Right atrium auricular region (tissue), 2 donors: ENCODE measurements at regions not wholly inside any gene's neighbourhood (a gene's known extent, or its start where the extent isn't known, plus 50 kb on each side); places are given as distances from the start of the nearest gene placed in this dataset.
A peak's percentile ranks its signal among the peaks of the same experiment; 100 is the strongest.

ENCODE experiments used
- DNase-seq: peaks from one replicate; pipeline ENCODE4 v3.0.0-alpha.2; 2019; ENCODE audit warnings: low spot score
- H3K27ac ChIP-seq, 2 donors: fragments of 200-600 bp; sonication (generic); 1 replicate in 1 of 2; 2 replicates in 1 of 2; pipeline ENCODE4 v1.5.1; 2016 to 2019
- H3K27me3 ChIP-seq, 2 donors: fragments of 200-600 bp; sonication (generic); one replicate each; pipeline versions ENCODE4 v1.5.1 to v1.6.0; 2017 to 2019
- H3K36me3 ChIP-seq: fragments of 200-600 bp; sonication (generic); one replicate; pipeline ENCODE4 v1.5.1; 2016
- H3K4me1 ChIP-seq, 2 donors: fragments of 200-600 bp; sonication (generic); one replicate each; pipeline versions ENCODE4 v1.5.1 to v1.6.0; 2017 to 2019
- H3K4me3 ChIP-seq, 2 donors: fragments of 200-600 bp; sonication (generic); 1 replicate in 1 of 2; 2 replicates in 1 of 2; pipeline ENCODE4 v1.5.1; 2017 to 2019; ENCODE audit warnings: mild to moderate bottlenecking in 1 of 2, moderate library complexity in 1 of 2
- H3K9me3 ChIP-seq, 2 donors: fragments of 200-600 bp; sonication (generic); one replicate each; pipeline ENCODE4 v1.5.1; 2019
- TF ChIP-seq, protein P1 (sequence below), 2 donors: fragments of 200-600 bp; sonication (generic); IDR thresholded peaks; one replicate each; pipeline ENCODE4 v1.5.1; 2019; ENCODE audit warnings: antibody characterized with exemption in 2 of 2

DNA sequence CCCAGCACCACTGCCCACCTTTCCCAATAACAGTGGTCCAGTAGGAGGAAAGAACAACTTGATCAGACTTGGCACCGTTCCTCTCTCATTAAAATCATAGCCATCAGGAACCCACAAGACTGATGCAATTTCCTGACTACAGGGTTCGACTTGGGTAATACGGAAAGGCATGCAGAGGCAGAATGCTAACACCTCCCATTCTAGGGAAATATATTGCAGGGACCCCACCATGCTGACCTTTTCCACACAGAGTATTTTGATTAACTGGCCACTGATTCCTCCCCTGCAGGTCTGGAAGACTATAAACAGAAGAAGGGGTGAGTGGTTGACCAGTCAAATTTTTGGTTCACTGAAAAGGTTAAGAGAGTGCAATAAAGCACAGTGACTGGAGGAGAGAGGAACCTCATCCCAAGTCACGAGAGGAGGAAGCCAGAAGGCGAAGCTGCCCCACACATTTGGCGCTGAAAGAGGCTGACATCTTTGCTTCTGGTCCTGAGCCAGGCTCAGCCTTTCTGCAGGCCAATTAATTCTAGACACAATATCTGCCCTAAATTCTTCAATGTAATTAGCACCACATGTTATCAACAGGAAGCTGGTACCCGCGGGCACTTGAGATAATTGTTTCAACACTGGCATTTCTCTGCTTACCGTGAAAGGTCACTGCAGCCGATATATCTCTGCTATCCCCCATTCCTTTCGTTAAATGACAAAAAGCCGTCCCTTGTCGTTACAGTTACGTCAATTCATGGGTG, 64.7 kb upstream of the SPOCK1 start:
- TF ChIP-seq, protein P1, sequence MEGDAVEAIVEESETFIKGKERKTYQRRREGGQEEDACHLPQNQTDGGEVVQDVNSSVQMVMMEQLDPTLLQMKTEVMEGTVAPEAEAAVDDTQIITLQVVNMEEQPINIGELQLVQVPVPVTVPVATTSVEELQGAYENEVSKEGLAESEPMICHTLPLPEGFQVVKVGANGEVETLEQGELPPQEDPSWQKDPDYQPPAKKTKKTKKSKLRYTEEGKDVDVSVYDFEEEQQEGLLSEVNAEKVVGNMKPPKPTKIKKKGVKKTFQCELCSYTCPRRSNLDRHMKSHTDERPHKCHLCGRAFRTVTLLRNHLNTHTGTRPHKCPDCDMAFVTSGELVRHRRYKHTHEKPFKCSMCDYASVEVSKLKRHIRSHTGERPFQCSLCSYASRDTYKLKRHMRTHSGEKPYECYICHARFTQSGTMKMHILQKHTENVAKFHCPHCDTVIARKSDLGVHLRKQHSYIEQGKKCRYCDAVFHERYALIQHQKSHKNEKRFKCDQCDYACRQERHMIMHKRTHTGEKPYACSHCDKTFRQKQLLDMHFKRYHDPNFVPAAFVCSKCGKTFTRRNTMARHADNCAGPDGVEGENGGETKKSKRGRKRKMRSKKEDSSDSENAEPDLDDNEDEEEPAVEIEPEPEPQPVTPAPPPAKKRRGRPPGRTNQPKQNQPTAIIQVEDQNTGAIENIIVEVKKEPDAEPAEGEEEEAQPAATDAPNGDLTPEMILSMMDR (IDR thresholded peaks at IDR 0.05): no peak
- no peak for DNase-seq
- no peak overlapping the region for H3K4me3 ChIP-seq
- no peaks in the 10 kb centered on the region for H3K36me3 ChIP-seq
- H3K4me1 ChIP-seq: peaks cover 0 to 46% of the 10 kb centered on the region in 2 donors
- H3K27ac ChIP-seq: peak overlapping the region in 1 of 2 donors; percentile 15
- H3K27me3 ChIP-seq: no peaks in the 10 kb centered on the region
- no peaks in the 10 kb centered on the region for H3K9me3 ChIP-seq

DNA sequence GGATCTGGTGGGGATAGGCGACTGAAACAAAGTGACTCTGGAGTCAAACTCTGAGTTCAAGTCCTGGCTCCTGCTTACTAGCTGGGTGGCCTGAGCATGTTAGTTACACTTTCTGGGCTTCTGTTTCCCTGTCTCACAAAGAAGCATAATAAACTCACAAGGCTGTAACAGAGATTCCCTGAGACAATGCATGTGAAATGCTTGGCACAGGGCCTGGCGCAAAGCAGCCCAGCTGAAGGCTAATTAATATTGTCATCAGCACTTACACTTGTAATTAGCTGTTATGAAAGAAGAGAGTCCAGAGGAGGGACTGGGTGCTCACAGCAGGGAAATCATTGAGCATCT, 64.1 kb upstream of the SPOCK1 start:
- Histone ChIP-seq H3K27me3 (no peaks in the 10 kb centered on the region), H3K4me3 (no peak overlapping the region), H3K4me1 (peaks cover 0 to 46% of the 10 kb centered on the region in 2 donors), H3K27ac (no peak overlapping the region), H3K9me3 (no peaks in the 10 kb centered on the region), H3K36me3 (no peaks in the 10 kb centered on the region)
- TF ChIP-seq, protein P1 (IDR thresholded peaks at IDR 0.05): no peak
- DNase-seq: no peak

DNA sequence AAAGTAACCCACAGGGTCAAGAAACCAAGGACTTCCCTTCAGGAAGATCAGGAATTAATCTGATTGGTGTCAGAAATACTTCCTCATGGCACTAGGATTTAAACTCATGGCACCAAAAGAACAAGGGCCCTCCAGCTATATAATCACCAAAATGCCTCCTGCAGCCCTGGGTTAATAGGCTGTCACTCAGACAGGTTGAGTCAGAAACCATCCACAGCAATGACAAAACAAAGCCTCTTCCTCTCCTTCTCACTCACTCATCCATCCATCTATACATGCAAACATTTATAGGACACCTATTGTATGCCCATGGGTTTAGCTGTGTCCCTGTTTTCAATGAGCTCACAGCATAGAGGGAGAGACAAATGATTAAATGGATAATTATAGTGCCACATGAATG, 62.5 kb upstream of the SPOCK1 start:
- no peaks in the 10 kb centered on the region for H3K36me3 ChIP-seq
- no peak overlapping the region for H3K4me3 ChIP-seq
- TF ChIP-seq, protein P1 (IDR thresholded peaks at IDR 0.05): no peak
- H3K27me3 ChIP-seq: no peaks in the 10 kb centered on the region
- H3K9me3 ChIP-seq: no peaks in the 10 kb centered on the region
- peaks cover 0 to 36% of the 10 kb centered on the region in 2 donors for H3K4me1 ChIP-seq
- DNase-seq: no peak
- H3K27ac ChIP-seq: no peak overlapping the region

DNA sequence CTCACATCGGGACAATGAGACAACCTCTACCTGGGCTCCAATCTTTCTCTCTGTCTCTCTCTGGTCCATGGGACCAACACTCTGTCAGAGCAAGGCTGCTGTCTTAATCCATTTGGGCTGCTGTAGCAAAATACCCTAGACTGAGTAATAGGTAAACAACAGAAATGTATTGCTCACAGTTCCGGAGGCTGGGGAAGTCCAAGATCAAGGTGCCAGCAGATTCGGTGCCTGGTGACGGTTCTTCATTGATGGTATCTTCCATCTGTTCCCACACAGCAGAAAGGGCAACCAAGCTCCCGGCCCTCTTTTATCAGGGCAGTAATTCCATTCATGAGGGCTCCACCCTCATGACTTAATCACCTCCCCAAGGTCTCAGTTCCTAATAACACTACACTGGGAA, 61.3 kb upstream of the SPOCK1 start:
- Histone ChIP-seq H3K36me3 (no peaks in the 10 kb centered on the region), H3K27me3 (no peaks in the 10 kb centered on the region), H3K27ac (no peak overlapping the region), H3K4me3 (no peak overlapping the region), H3K4me1 (peaks cover 0 to 24% of the 10 kb centered on the region in 2 donors), H3K9me3 (no peaks in the 10 kb centered on the region)
- TF ChIP-seq, protein P1 (IDR thresholded peaks at IDR 0.05): no peak
- DNase-seq: no peak
